H1 (cell line): ENCODE measurements at regions not wholly inside any gene's neighbourhood (a gene's known extent, or its start where the extent isn't known, plus 50 kb on each side); places are given as distances from the start of the nearest gene placed in this dataset.
A peak's percentile ranks its signal among the peaks of the same experiment; 100 is the strongest.

Experiments
- CTCF ChIA-PET: fragments of 300-600 bp; sonication (Branson Sonifier 250); formaldehyde crosslinking; loops from one replicate; lab custom pipeline; 2021; ENCODE audit not compliant: partially characterized antibody; lab: Charles Lee
- POLR2A ChIA-PET: fragments of 300-600 bp; sonication (Branson Sonifier 250); formaldehyde crosslinking; loops from one replicate; lab custom pipeline; 2021; ENCODE audit warnings: inconsistent platforms; ENCODE audit not compliant: partially characterized antibody; lab: Charles Lee
- DNase-seq, 2 experiments: peaks; one replicate each; pipeline versions ENCODE4 v3.0.0 to v3.0.0-alpha.2; 2010 to 2022; ENCODE audit warnings: low spot score in 2 of 2, low read depth in 1 of 2, mixed read lengths in 1 of 2
- FAIRE-seq: peaks from 2 replicates; lab custom pipeline; 2011; peaks lifted over from hg19 to GRCh38; lab: Jason Lieb, UNC
- H2AFZ ChIP-seq: 2 replicates; pipeline ENCODE4 v1.8.1; 2012; ENCODE audit warnings: low read length, inconsistent platforms
- H2AK5ac ChIP-seq: 2 replicates; pipeline ENCODE4 v1.6.1; 2013; ENCODE audit warnings: low read depth, low read length
- H2BK120ac ChIP-seq: replicated peaks from 2 replicates; pipeline ENCODE3; 2013; ENCODE audit warnings: low read depth, low read length, inconsistent platforms
- H2BK12ac ChIP-seq: 2 replicates; pipeline ENCODE4 v1.6.1; 2013; ENCODE audit warnings: low read depth, low read length
- H2BK15ac ChIP-seq: 2 replicates; pipeline ENCODE4 v1.6.1; 2013; ENCODE audit warnings: low read length
- H2BK20ac ChIP-seq: 2 replicates; pipeline ENCODE4 v1.6.1; 2013; ENCODE audit warnings: low read length
- H2BK5ac ChIP-seq: 2 replicates; pipeline ENCODE4 v1.6.1; 2013; ENCODE audit warnings: low read depth, low read length
- H3K14ac ChIP-seq: 2 replicates; pipeline ENCODE4 v1.6.1; 2013; ENCODE audit warnings: inconsistent platforms; ENCODE audit not compliant: insufficient read length
- H3K18ac ChIP-seq: 2 replicates; pipeline ENCODE4 v1.6.1; 2013; ENCODE audit warnings: low read length; ENCODE audit errors: extremely low read depth
- H3K23ac ChIP-seq: 2 replicates; pipeline ENCODE4 v1.6.1; 2013; ENCODE audit warnings: inconsistent platforms; ENCODE audit not compliant: insufficient read length
- H3K23me2 ChIP-seq: 2 replicates; pipeline ENCODE4 v1.6.1; 2013; ENCODE audit warnings: low read depth, low read length
- H3K27ac ChIP-seq: 2 replicates; pipeline ENCODE4 v1.6.1; 2011; ENCODE audit warnings: low read depth, low read length, inconsistent platforms
- H3K27me3 ChIP-seq, 4 experiments: replicated peaks in 1 of 4; 1 replicate in 1 of 4; 2 replicates in 3 of 4; pipeline versions ENCODE4 v1.6.1 to v1.8.1; 2011 to 2013; ENCODE audit warnings: low read length in 3 of 4, mild to moderate bottlenecking in 3 of 4, inconsistent platforms in 2 of 4, mixed read lengths in 2 of 4, moderate library complexity in 1 of 4; ENCODE audit not compliant: control insufficient read depth in 3 of 4, insufficient read depth in 3 of 4; ENCODE audit errors: extremely low read depth in 1 of 4
- H3K36me3 ChIP-seq, 4 experiments: 2 replicates each; pipeline versions ENCODE4 v1.6.1 to v1.8.1; 2011 to 2013; ENCODE audit warnings: mild to moderate bottlenecking in 4 of 4, low read length in 3 of 4, moderate library complexity in 2 of 4, control low read depth in 1 of 4, inconsistent platforms in 1 of 4; ENCODE audit not compliant: insufficient read depth in 4 of 4, control insufficient read depth in 2 of 4
- H3K4ac ChIP-seq: replicated peaks from 2 replicates; pipeline ENCODE3; 2013; ENCODE audit warnings: low read length, low read depth, mixed read lengths, inconsistent platforms; ENCODE audit not compliant: insufficient read length
- H3K4me1 ChIP-seq, 4 experiments: replicated peaks in 1 of 4; 1 replicate in 1 of 4; 2 replicates in 3 of 4; pipeline versions ENCODE4 v1.6.1 to v1.8.1; 2011 to 2013; ENCODE audit warnings: low read length in 3 of 4, inconsistent platforms in 2 of 4, mixed read lengths in 1 of 4; ENCODE audit not compliant: insufficient read depth in 4 of 4, control insufficient read depth in 3 of 4
- H3K4me2 ChIP-seq, 2 experiments: 2 replicates each; pipeline versions ENCODE4 v1.6.1 to v1.8.1; 2011 to 2013; ENCODE audit warnings: low read depth in 2 of 2, low read length in 2 of 2, control low read depth in 1 of 2, inconsistent platforms in 1 of 2, mild to moderate bottlenecking in 1 of 2; ENCODE audit not compliant: insufficient read depth in 1 of 2
- H3K4me3 ChIP-seq, 4 experiments: fragments of 200-600, 300-600 bp in 1 of 4; sonication (generic), shearing (Covaris generic), sonication (Bioruptor Twin) in 1 of 4; 2 replicates each; pipeline versions ENCODE4 v1.5.1 to v1.8.1; 2011 to 2016; ENCODE audit warnings: low read length in 4 of 4, low read depth in 3 of 4, control low read depth in 2 of 4, inconsistent platforms in 2 of 4, mild to moderate bottlenecking in 2 of 4, mixed read lengths in 1 of 4, moderate library complexity in 1 of 4; ENCODE audit not compliant: insufficient read depth in 2 of 4; ENCODE audit errors: extremely low read depth in 1 of 4
- H3K56ac ChIP-seq: replicated peaks from 2 replicates; pipeline ENCODE3; 2013; ENCODE audit warnings: low read depth, mild to moderate bottlenecking, mixed read lengths, low read length, inconsistent platforms; ENCODE audit not compliant: insufficient read length
- H3K79me1 ChIP-seq: 2 replicates; pipeline ENCODE4 v1.6.1; 2013; ENCODE audit warnings: low read depth, low read length, control low read depth
- H3K79me2 ChIP-seq, 2 experiments: 2 replicates each; pipeline versions ENCODE4 v1.6.1 to v1.8.1; 2012 to 2013; ENCODE audit warnings: low read length in 2 of 2, mild to moderate bottlenecking in 2 of 2, inconsistent platforms in 1 of 2; ENCODE audit not compliant: insufficient read depth in 2 of 2, control insufficient read depth in 1 of 2
- H3K9ac ChIP-seq, 4 experiments: replicated peaks in 1 of 4; 1 replicate in 1 of 4; 2 replicates in 3 of 4; pipeline versions ENCODE4 v1.6.1 to v1.8.1; 2011 to 2013; ENCODE audit warnings: low read depth in 3 of 4, low read length in 3 of 4, control low read depth in 2 of 4, mild to moderate bottlenecking in 2 of 4, moderate library complexity in 2 of 4, inconsistent platforms in 1 of 4; ENCODE audit errors: extremely low read depth in 1 of 4
- H3K9me3 ChIP-seq, 2 experiments: 2 replicates each; pipeline versions ENCODE4 v1.6.1 to v1.8.1; 2012 to 2013; ENCODE audit warnings: mild to moderate bottlenecking in 2 of 2, moderate library complexity in 2 of 2, control low read depth in 1 of 2, inconsistent platforms in 1 of 2, low read depth in 1 of 2, low read length in 1 of 2, mixed read lengths in 1 of 2; ENCODE audit not compliant: insufficient read depth in 2 of 2
- H4K20me1 ChIP-seq, 2 experiments: replicated peaks in 1 of 2; 2 replicates each; pipeline versions ENCODE3 to v1.8.1; 2011 to 2013; ENCODE audit warnings: inconsistent platforms in 2 of 2, low read length in 2 of 2, mild to moderate bottlenecking in 1 of 2; ENCODE audit not compliant: insufficient read depth in 2 of 2, control insufficient read depth in 1 of 2
- H4K5ac ChIP-seq: 2 replicates; pipeline ENCODE4 v1.6.1; 2013; ENCODE audit warnings: low read length, low read depth, mixed read lengths, inconsistent platforms; ENCODE audit not compliant: insufficient read length
- H4K8ac ChIP-seq: 2 replicates; pipeline ENCODE4 v1.8.0; 2013; ENCODE audit warnings: mild to moderate bottlenecking, moderate library complexity, low read length, inconsistent platforms; ENCODE audit not compliant: insufficient read depth; ENCODE audit errors: extremely low read depth
- H4K91ac ChIP-seq: replicated peaks from 2 replicates; pipeline ENCODE3; 2013; ENCODE audit warnings: low read length, mixed read lengths, inconsistent platforms; ENCODE audit not compliant: insufficient read length
- EP300 ChIP-seq, 2 experiments: IDR thresholded peaks; 1 replicate in 1 of 2; 2 replicates in 1 of 2; pipeline ENCODE4 v1.6.1; 2011 to 2012; ENCODE audit warnings: low read depth in 2 of 2, low read length in 2 of 2, mild to moderate bottlenecking in 2 of 2, borderline replicate concordance in 1 of 2, inconsistent platforms in 1 of 2, moderate library complexity in 1 of 2
- TBP ChIP-seq: IDR thresholded peaks from 2 replicates; pipeline ENCODE4 v1.6.1; 2011; ENCODE audit warnings: low read depth, low read length, improper control_type of control experiment
- WGBS, 2 experiments: shearing (Covaris generic) in 1 of 2; methylation state at CpG; one replicate each; pipeline versions ENCODE4 v1.1.6 to v1.1.7; 2013 to 2015; ENCODE audit warnings: low lambda C conversion rate in 2 of 2, mixed read lengths in 2 of 2, inconsistent platforms in 1 of 2, low coverage in 1 of 2, missing lambda C conversion rate in 1 of 2; ENCODE audit not compliant: insufficient replicate concordance in 2 of 2, insufficient coverage in 1 of 2, insufficient read length in 1 of 2; ENCODE audit errors: extremely low coverage in 1 of 2, missing lambda C conversion rate in 1 of 2; 5-methylcytosine and 5-hydroxymethylcytosine counted together

GRCh38 chr2:8281234-8281633, 400.6 kb upstream of the ID2 start:
- H3K4me3 ChIP-seq: no peak overlapping the region
- H3K56ac ChIP-seq: no peak overlapping the region
- H3K4me2 ChIP-seq: no peak overlapping the region
- no peak overlapping the region for H3K27ac ChIP-seq
- FAIRE-seq (no peak), DNase-seq (no peak)
- 88% methylated on average over 4 of the region's 4 CpGs; no CpG with 5 or more reads in 1 of the 2 experiments for WGBS, 2 experiments
- peak overlapping the region; percentile 83 for H4K91ac ChIP-seq
- H3K9me3 ChIP-seq: no peaks in the 10 kb centered on the region
- peak overlapping the region; percentile 38 for H2BK120ac ChIP-seq
- H4K5ac ChIP-seq: no peak overlapping the region
- no peak overlapping the region for H3K23ac ChIP-seq
- no peaks in the 10 kb centered on the region for H3K36me3 ChIP-seq
- ChIA-PET CTCF (interaction anchor here (0.6 to 1.6 kb wide), 3 partner anchors 10 to 259 kb away, joined by 3 to 4 read pairs (median 3); no protein-coding TSS in a partner anchor), POLR2A (no interaction called here)
- H3K9ac ChIP-seq: no peak overlapping the region
- no peaks in the 10 kb centered on the region; a peak in 1 of 7 replicates for H3K27me3 ChIP-seq
- H3K4ac ChIP-seq: no peak overlapping the region
- no peaks in the 10 kb centered on the region for H3K23me2 ChIP-seq
- TF ChIP-seq EP300 (IDR thresholded peaks at IDR 0.05; ENCODE audit: borderline replicate concordance in 1 of 2, low read depth in 2 of 2, low read length in 2 of 2): no peak
- TF ChIP-seq TBP: no peak
- H3K79me1 ChIP-seq: no peaks in the 10 kb centered on the region
- no peak overlapping the region for H3K14ac ChIP-seq
- H4K20me1 ChIP-seq: no peaks in the 10 kb centered on the region
- H2AFZ ChIP-seq: no peak overlapping the region
- peaks cover 0 to 2% (median 0%) of the 10 kb centered on the region in 4 experiments; a peak in 2 of 7 replicates for H3K4me1 ChIP-seq
- no peak overlapping the region for H3K18ac ChIP-seq
- H3K79me2 ChIP-seq: no peaks in the 10 kb centered on the region
- H2BK20ac ChIP-seq: no peak overlapping the region
- no peak overlapping the region for H4K8ac ChIP-seq
- H2AK5ac ChIP-seq: no peak overlapping the region
- no peak overlapping the region for H2BK5ac ChIP-seq
- H2BK12ac ChIP-seq: no peak overlapping the region
- H2BK15ac ChIP-seq: no peak overlapping the region
